ENCODE measurements at regions not wholly inside any gene's neighbourhood (a gene's known extent, or its start where the extent isn't known, plus 50 kb on each side); places are given as distances from the start of the nearest gene placed in this dataset.

- Histone ChIP-seq H3K4me3 (no peak overlapping the region), H3K36me3 (no peaks in the 10 kb centered on the region), H3K4me1 (no peaks in the 10 kb centered on the region), H3K9me3 (peaks cover 0 to 24% (median 0%) of the 10 kb centered on the region in 11 donors), H3K27me3 (no peaks in the 10 kb centered on the region), H3K27ac (no peak overlapping the region)
- DNase-seq (no peak), ATAC-seq (no peak)
- intact Hi-C loops (cut with DNase I), result no loop called here
- TF ChIP-seq, protein P1, sequence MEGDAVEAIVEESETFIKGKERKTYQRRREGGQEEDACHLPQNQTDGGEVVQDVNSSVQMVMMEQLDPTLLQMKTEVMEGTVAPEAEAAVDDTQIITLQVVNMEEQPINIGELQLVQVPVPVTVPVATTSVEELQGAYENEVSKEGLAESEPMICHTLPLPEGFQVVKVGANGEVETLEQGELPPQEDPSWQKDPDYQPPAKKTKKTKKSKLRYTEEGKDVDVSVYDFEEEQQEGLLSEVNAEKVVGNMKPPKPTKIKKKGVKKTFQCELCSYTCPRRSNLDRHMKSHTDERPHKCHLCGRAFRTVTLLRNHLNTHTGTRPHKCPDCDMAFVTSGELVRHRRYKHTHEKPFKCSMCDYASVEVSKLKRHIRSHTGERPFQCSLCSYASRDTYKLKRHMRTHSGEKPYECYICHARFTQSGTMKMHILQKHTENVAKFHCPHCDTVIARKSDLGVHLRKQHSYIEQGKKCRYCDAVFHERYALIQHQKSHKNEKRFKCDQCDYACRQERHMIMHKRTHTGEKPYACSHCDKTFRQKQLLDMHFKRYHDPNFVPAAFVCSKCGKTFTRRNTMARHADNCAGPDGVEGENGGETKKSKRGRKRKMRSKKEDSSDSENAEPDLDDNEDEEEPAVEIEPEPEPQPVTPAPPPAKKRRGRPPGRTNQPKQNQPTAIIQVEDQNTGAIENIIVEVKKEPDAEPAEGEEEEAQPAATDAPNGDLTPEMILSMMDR (IDR thresholded peaks at IDR 0.05), result no peak
These were observed 728.0 kb upstream of the C9orf72 start for GRCh38 chr9:28301281-28301680.

- H3K4me1 ChIP-seq, result no peaks in the 10 kb centered on the region
- H3K9me3 ChIP-seq, result peaks cover 0 to 6% (median 0%) of the 10 kb centered on the region in 11 donors
- ATAC-seq, result no peak
- TF ChIP-seq, protein P1 (IDR thresholded peaks at IDR 0.05), result no peak
- intact Hi-C loops (cut with DNase I), result no loop called here
- DNase-seq, result no peak
- no peaks in the 10 kb centered on the region for H3K36me3 ChIP-seq
- WGBS, 2 donors, result 58 to 71% methylated on average over 1 of the region's 1 CpG
- no peaks in the 10 kb centered on the region for H3K27me3 ChIP-seq
- no peak overlapping the region for H3K4me3 ChIP-seq
- H3K27ac ChIP-seq, result no peak overlapping the region
These were observed 744.5 kb upstream of the C9orf72 start for GRCh38 chr9:28317745-28318144.

GRCh38 chr9:28318515-28318914, 745.2 kb upstream of the C9orf72 start:
- Histone ChIP-seq H3K4me3 (no peak overlapping the region), H3K27ac (no peak overlapping the region), H3K36me3 (no peaks in the 10 kb centered on the region), H3K4me1 (no peaks in the 10 kb centered on the region), H3K27me3 (no peaks in the 10 kb centered on the region), H3K9me3 (peaks cover 0 to 6% (median 0%) of the 10 kb centered on the region in 11 donors)
- TF ChIP-seq, protein P1 (IDR thresholded peaks at IDR 0.05), result no peak
- intact Hi-C loops (cut with DNase I), result no loop called here
- no peak for DNase-seq
- WGBS, 2 donors, result 71 to 75% methylated on average over 1 of the region's 1 CpG
- no peak for ATAC-seq

DNA sequence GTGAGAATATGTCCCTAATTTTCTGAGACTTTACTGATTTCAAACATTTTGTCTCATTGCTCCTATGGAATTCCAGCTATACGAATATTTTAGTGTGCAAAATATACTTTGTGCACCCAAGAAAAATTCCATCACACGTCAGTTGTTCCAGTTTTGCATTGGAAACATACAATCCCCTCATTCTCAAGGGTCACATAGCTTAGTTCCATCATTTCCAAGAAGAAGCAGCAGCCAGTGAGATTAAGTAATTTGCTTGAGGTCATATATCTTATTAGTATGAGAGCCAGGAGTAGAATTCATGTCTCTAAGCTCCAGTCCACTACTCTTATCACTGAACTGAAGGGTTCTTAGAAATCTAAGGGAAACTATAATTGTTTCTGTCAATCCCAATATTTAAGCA, 746.7 kb upstream of the C9orf72 start:
- ATAC-seq (no peak), DNase-seq (no peak)
- H3K4me3 ChIP-seq, result no peak overlapping the region
- H3K27ac ChIP-seq, result no peak overlapping the region
- TF ChIP-seq, protein P1 (IDR thresholded peaks at IDR 0.05), result no peak
- no peaks in the 10 kb centered on the region for H3K4me1 ChIP-seq
- H3K36me3 ChIP-seq, result no peaks in the 10 kb centered on the region
- no peaks in the 10 kb centered on the region for H3K27me3 ChIP-seq
- intact Hi-C loops (cut with DNase I), result no loop called here
- peaks cover 0 to 4% (median 0%) of the 10 kb centered on the region in 11 donors for H3K9me3 ChIP-seq
- 48 to 51% methylated on average over 2 of the region's 2 CpGs for WGBS, 2 donors

- Histone ChIP-seq H3K27me3 (no peaks in the 10 kb centered on the region), H3K4me3 (no peak overlapping the region), H3K9me3 (peaks cover 0 to 2% (median 0%) of the 10 kb centered on the region in 11 donors), H3K27ac (no peak overlapping the region), H3K4me1 (no peaks in the 10 kb centered on the region), H3K36me3 (no peaks in the 10 kb centered on the region)
- TF ChIP-seq, protein P1 (IDR thresholded peaks at IDR 0.05), result no peak
- intact Hi-C loops (cut with DNase I), result no loop called here
- 30 to 48% methylated on average over 5 of the region's 5 CpGs for WGBS, 2 donors
- ATAC-seq (no peak), DNase-seq (no peak)
These were observed 747.3 kb upstream of the C9orf72 start for GRCh38 chr9:28320616-28321015.
